ENCODE measurements at regions not wholly inside any gene's neighbourhood (a gene's known extent, or its start where the extent isn't known, plus 50 kb on each side); places are given as distances from the start of the nearest gene placed in this dataset.

DNA sequence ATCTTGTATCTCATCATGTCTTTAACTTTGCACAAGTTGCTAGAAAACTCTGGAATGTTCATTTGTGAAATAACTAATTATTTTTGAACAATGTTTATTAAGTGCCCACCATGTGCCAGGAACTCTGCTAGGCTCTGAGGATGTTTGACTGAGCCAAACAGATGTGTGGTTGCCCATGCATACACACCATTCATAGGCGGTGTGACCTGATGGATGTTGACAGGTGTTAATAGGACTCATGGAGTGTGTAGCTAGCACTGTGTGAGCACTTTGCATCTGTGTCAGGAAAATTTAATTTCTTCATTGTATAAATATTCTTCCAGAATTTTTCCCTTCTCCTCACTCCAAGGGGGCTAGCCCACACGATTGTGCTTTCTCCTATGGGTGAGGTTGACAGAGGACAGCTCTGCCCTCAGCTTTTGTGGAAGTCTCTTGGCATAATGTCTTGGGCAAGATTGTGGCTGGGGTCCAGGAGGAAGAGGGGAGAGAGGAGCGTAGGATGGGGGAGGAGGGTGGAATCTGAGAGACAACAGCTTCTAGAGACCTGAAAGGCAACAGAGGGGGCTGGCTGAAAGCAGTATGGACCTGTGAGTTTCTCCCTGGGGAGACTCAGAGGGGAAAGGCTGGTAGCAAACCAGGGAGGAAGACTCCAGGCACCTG lies 214.6 kb upstream of the CXCR4 start:
- intact Hi-C loops (cut with micrococcal nuclease; ENCODE audit: unreplicated experiment): no loop called here
- H3K9me3 ChIP-seq (ENCODE audit: low read depth, low read length, poor library complexity, severe bottlenecking): no peaks in the 10 kb centered on the region
- no TSS peak for BruUV-seq (replicated peaks)
- DNase-seq (ENCODE audit: low spot score): no peak
- no peak overlapping the region for H3K4me3 ChIP-seq (ENCODE audit: low read depth, low read length, poor library complexity, severe bottlenecking)
- POLR2A ChIA-PET (ENCODE audit: low non-redundant PET): no interaction called here
- TF ChIP-seq, protein P1, sequence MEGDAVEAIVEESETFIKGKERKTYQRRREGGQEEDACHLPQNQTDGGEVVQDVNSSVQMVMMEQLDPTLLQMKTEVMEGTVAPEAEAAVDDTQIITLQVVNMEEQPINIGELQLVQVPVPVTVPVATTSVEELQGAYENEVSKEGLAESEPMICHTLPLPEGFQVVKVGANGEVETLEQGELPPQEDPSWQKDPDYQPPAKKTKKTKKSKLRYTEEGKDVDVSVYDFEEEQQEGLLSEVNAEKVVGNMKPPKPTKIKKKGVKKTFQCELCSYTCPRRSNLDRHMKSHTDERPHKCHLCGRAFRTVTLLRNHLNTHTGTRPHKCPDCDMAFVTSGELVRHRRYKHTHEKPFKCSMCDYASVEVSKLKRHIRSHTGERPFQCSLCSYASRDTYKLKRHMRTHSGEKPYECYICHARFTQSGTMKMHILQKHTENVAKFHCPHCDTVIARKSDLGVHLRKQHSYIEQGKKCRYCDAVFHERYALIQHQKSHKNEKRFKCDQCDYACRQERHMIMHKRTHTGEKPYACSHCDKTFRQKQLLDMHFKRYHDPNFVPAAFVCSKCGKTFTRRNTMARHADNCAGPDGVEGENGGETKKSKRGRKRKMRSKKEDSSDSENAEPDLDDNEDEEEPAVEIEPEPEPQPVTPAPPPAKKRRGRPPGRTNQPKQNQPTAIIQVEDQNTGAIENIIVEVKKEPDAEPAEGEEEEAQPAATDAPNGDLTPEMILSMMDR (conservative IDR thresholded peaks at IDR 0.05; ENCODE audit: low read depth, low read length): no peak
- no peak for TF ChIP-seq EZH2 (IDR thresholded peaks at IDR 0.05; ENCODE audit: borderline replicate concordance, low read depth, low read length, poor library complexity, severe bottlenecking)
- H3K4me1 ChIP-seq (ENCODE audit: insufficient read depth, low read length, poor library complexity, severe bottlenecking): no peaks in the 10 kb centered on the region
- no peak overlapping the region for H3K27ac ChIP-seq (ENCODE audit: low read depth, low read length, poor library complexity, severe bottlenecking)
- CTCF ChIA-PET: no interaction called here
- H3K27me3 ChIP-seq (replicated peaks; ENCODE audit: insufficient read depth, low read depth, low read length, poor library complexity): no peaks in the 10 kb centered on the region
- H3K36me3 ChIP-seq (ENCODE audit: insufficient read depth, low read length, poor library complexity, severe bottlenecking): no peaks in the 10 kb centered on the region

DNA sequence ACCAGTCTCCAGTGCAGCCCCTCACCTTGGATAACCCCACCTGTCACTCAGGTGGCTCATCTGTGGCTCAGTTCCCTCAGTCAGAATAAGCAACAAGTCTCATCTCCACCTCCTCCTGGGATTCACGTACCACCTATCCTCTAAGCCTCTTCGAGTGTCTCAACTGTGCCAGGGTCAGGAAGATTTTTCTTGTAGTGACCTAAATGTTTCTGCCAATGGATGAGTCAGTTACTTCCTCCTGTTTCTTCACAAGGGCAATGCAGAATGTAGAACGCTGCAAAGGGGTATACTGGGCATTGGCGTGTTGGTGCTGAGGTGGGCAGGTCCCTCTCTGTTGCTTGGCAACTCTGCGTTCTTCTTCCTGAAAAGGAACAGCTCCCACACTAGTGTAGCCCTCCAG lies 213.3 kb upstream of the CXCR4 start:
- no TSS peak for BruUV-seq (replicated peaks)
- intact Hi-C loops (cut with micrococcal nuclease; ENCODE audit: unreplicated experiment): no loop called here
- CTCF ChIA-PET: no interaction called here

DNA sequence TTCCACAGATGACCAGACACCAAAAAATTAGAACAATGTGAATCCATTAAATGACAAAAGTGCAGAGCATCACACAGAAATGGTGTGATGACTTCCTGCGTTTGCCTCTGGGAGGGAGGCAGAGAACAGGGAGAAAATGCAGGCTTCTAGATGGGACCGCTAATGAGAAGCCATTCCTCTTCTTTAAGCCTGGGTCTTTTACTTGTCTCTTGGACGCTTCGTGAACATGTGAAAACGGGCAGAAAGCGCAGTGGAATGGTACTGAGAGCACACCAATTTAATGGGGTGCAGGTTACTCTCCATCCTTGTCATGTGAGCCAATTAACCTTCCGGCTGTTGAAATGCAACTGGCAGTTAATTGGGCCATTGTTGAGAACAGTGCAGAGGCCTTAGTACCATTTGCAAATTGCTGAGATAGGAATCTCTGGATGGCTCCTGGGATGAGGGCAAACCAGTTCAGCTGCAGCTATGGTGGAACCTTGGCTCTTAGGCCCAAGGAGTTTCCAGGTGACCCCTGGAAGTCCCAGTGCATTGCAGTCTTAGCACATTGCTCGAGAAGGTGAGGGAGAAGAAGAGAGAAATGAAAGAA lies 210.4 kb upstream of the CXCR4 start:
- no peaks in the 10 kb centered on the region for H3K27me3 ChIP-seq (replicated peaks; ENCODE audit: insufficient read depth, low read depth, low read length, poor library complexity)
- no TSS peak for BruUV-seq (replicated peaks)

More for the DNA sequence above, 213.3 kb upstream of the CXCR4 start:
- DNase-seq (ENCODE audit: low spot score): no peak
- Histone ChIP-seq H3K9me3 (ENCODE audit: low read depth, low read length, poor library complexity, severe bottlenecking) (no peaks in the 10 kb centered on the region), H3K27me3 (replicated peaks; ENCODE audit: insufficient read depth, low read depth, low read length, poor library complexity) (no peaks in the 10 kb centered on the region), H3K27ac (ENCODE audit: low read depth, low read length, poor library complexity, severe bottlenecking) (no peak overlapping the region), H3K4me1 (ENCODE audit: insufficient read depth, low read length, poor library complexity, severe bottlenecking) (no peaks in the 10 kb centered on the region), H3K4me3 (ENCODE audit: low read depth, low read length, poor library complexity, severe bottlenecking) (no peak overlapping the region), H3K36me3 (ENCODE audit: insufficient read depth, low read length, poor library complexity, severe bottlenecking) (no peaks in the 10 kb centered on the region)
- POLR2A ChIA-PET (ENCODE audit: low non-redundant PET): no interaction called here
- no peak for TF ChIP-seq EZH2 (IDR thresholded peaks at IDR 0.05; ENCODE audit: borderline replicate concordance, low read depth, low read length, poor library complexity, severe bottlenecking)
- TF ChIP-seq, protein P1 (conservative IDR thresholded peaks at IDR 0.05; ENCODE audit: low read depth, low read length): no peak

More for the DNA sequence above, 210.4 kb upstream of the CXCR4 start:
- Histone ChIP-seq H3K27ac (ENCODE audit: low read depth, low read length, poor library complexity, severe bottlenecking) (no peak overlapping the region), H3K4me3 (ENCODE audit: low read depth, low read length, poor library complexity, severe bottlenecking) (no peak overlapping the region), H3K36me3 (ENCODE audit: insufficient read depth, low read length, poor library complexity, severe bottlenecking) (no peaks in the 10 kb centered on the region), H3K9me3 (ENCODE audit: low read depth, low read length, poor library complexity, severe bottlenecking) (no peaks in the 10 kb centered on the region), H3K4me1 (ENCODE audit: insufficient read depth, low read length, poor library complexity, severe bottlenecking) (no peaks in the 10 kb centered on the region)
- TF ChIP-seq, protein P1 (conservative IDR thresholded peaks at IDR 0.05; ENCODE audit: low read depth, low read length): no peak
- no peak for TF ChIP-seq EZH2 (IDR thresholded peaks at IDR 0.05; ENCODE audit: borderline replicate concordance, low read depth, low read length, poor library complexity, severe bottlenecking)
- CTCF ChIA-PET: no interaction called here
- POLR2A ChIA-PET (ENCODE audit: low non-redundant PET): no interaction called here
- intact Hi-C loops (cut with micrococcal nuclease; ENCODE audit: unreplicated experiment): no loop called here
- DNase-seq (ENCODE audit: low spot score): no peak
